Stimulated activated naive CD8-positive, alpha-beta T cell treated with anti-CD3 and anti-CD28 coated beads, Interleukin-15, Interleukin-2, amounts not matched to agents 100 U/mL and 50 U/mL, for 24 hours (primary cell): ENCODE measurements at regions not wholly inside any gene's neighbourhood (a gene's known extent, or its start where the extent isn't known, plus 50 kb on each side); places are given as distances from the start of the nearest gene placed in this dataset.
"Not testable (repeated sequence)": the region's sequence is repeated elsewhere in the genome, so short reads cannot be mapped to it uniquely, and the experiment has no call there.

Source experiments
- ATAC-seq: fragments of 150-1000 bp; cut with Tn5 transposase; one replicate; pipeline ENCODE4 v1.10.0; 2021
- DNase-seq: peaks from one replicate; pipeline ENCODE4 v3.0.0; 2021

DNA sequence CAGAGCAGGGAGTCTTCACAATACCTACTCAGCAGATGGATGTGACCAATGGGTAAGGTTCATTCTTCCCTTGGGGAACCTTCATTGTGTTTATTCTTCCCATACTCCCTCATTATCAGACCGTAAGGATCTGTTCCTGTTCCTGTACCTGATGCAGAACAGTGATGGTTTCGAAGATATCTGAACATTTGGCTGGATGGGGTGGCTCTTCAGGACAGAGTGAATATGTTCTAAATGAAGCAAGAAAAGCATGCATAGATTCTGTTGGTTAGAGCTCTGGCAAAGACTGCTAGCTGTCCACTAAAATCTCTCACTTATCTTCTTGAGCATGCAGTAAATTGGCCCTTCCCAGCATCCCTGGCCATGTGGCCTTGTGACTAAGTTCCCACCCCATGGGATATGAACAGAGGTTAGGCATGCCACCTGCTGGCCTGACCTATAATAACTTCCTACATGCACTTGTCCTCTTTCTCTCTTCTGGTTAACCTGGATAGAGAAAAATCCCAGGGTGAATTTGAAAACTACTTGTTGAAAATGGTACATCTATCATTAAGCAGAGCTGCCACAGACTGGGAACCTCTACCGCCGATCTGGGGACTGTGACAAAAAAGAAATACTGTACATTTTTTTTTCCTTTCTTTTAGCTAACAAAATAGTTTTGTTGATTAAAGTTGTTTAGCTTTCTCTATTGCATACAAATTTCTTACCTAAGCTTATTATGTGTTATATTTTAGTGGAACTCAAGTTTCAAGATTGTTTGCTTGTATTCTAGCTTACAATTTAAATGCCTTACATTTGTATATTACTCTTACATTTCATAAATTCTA, 60.0 kb upstream of the BANK1 start:
- ATAC-seq (peak; percentile 85), DNase-seq (peak; percentile 53)

DNA sequence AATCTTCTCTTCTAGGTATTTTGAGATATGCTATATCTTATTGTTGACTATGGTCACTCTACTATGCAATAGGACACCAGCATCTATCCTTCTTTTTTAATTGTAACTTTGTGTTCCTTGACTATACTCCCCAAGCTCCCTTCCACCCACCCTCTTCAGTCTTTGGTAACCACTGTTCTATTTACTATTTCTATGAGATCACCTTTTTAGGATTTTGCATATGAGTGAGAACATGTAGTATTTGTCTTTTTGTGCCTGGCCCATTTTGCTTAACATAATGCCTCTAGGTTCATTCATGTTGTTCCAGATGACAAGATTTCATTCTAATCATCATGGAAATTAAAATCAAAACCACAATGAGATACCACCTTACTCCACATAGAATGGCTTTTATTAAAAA, 63.3 kb upstream of the BANK1 start:
- DNase-seq (no peak), ATAC-seq (no peak)

DNA sequence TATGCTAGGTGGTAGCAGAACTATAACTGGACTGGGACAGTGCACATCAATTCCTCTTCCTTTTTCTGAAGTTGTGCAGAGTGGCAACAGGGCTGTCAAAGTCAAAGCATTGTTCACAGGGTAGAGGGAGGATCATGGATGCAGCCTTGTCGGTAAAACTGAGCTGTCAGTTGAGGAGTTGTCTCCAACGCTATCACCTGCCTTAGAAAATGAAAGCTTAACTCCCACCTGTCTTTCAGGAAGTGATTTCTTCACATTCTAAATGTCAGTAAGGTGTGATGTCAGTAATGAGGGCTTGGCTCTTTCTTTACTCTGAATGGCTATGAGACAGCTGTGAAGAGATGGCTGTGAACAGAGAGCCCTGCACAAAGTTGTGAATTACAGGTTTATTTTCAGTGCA, 66.4 kb upstream of the BANK1 start:
- DNase-seq (no peak), ATAC-seq (peak; percentile 63)

DNA sequence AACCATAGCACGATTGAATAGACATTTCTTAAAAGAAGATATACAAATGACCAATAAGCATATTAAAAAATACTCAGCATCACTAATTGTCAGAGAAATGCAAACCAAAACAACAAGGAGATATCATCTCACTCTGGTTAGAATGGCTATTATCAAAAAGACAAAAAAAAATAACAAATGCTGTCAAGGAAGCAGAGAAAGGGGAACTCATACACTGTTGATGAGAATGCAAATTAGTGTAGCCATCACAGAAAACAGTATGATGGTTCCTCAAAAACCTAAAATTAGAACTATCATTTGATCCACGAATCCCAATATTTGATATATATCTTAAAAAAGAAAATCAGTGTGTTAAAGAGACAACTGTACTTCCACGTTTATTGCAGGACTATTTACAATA, 71.7 kb upstream of the BANK1 start:
- DNase-seq (no peak), ATAC-seq (no peak)

DNA sequence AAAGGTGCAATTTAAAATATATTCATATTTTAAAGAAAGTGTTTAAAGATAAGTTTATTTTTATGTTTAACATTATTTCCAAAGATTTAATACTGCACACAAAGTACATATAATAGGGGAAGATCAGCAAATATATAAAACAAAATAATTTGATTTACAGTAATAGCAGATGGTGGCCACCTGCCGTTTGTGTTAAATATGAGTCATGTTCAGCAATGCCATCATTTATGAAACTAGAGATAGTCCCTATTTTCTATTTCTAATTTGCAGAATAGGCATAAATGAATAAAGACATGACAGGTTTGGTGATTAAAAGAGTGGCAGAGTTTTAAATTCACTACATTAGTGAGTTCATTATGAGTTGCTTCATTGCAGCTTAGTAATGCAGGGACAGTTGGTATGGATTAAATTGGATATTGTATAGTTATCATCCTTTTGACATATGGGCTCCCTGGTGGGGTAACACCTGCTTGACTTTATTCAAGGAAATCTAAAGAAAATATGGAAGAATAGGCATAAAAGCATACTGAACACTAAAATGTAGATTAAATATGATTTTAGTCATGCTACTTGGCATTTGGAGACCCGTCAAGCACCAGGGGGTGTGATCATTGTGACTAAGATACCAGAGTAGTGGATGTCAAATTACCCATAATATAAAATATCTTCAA, 78.8 kb upstream of the BANK1 start:
- DNase-seq, result no peak
- ATAC-seq, result no peak

DNA sequence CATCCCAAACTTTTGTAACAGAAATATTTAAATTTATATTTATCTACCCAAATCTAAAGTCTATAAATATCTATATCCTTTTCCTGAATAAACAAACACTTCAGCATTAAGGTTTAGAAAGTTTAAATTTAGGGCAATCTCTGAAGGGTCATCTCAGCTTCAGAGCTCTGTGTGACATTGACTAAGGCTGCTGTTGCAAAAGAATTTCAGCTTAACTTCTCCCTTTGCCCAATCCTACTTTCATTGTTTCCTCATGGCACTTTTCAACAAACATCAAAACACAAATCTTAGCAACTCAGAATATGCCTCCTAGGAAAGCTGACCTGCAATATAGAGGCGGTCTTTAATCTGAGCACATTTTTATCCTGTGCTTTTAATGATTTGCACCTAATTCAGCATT, 79.7 kb upstream of the BANK1 start:
- ATAC-seq (no peak), DNase-seq (no peak)

DNA sequence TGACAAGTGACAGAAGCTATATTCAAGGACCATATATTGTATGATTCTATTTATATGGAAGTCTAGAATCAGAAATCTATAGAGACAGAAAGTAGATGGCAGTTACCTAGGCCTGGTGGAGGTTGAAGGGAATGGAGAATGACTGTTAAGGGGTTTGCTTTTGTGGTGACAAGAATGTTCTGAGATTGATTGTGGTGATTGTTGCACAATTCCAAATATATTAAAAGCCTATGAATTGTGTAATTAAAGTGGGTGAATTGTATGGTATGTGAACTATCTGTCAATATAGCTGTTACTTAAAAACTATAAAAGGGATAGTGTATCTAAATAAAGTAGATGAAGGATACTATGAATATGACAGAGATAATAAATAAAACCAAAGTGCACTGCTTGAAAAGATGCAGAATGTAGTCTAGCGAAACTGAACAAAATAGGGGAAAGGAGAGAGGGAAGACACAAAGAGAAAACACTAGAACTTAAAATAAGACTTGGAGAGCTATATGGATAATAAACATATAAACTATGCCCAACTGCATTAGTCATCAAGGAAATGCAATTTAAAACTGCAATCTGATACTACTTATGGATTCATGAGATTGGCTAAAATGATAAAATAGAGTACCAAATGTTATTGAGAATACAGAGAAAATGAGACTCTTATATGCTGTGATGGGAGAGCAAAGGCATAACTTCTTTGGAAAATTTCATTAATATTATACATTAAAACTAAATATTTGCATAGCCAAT, 82.1 kb upstream of the BANK1 start:
- DNase-seq (no peak), ATAC-seq (no peak)

DNA sequence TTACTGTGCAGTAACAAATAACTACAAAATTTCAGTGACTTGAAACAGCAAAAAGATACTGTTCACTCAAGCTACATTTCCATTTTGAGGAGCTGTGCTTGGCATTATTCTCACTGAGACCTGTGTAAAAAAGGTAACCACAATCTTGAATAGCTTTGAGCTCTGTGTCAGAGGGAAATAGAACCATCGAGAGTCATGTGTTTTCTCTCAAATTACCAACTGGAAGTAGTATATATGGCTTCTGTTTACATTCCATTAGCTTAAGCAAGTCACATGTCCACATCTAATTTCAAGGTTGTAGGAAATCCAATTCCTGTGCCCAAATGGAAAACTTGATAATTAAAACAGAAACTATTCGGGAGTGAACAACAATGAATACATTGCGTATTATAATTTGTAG, 82.9 kb upstream of the BANK1 start:
- ATAC-seq (no peak), DNase-seq (no peak)

DNA sequence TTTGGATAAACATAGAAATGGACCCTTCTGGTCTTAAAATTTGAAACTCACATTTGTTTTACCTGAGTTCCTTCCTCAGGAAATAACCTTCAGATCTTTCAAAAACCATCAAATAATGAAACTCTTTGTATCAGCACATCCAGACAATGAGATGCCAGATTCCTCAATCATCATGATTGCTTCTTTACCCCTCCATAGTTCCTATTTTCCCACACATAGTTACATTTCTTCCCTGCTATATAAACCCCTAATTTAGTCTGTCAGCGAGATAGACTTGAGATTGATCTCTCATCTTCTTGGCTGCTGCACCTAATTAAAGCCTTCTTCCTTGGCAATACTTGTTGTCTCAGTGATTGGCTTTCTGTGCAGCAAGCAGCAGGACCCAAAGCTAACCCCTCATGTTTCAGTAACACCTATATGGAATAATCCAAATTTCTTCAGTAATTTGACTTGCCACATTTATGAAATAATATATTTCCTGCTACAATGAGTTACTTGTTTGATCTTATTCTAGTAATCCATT, 83.9 kb upstream of the BANK1 start:
- DNase-seq, result no peak
- no peak for ATAC-seq

DNA sequence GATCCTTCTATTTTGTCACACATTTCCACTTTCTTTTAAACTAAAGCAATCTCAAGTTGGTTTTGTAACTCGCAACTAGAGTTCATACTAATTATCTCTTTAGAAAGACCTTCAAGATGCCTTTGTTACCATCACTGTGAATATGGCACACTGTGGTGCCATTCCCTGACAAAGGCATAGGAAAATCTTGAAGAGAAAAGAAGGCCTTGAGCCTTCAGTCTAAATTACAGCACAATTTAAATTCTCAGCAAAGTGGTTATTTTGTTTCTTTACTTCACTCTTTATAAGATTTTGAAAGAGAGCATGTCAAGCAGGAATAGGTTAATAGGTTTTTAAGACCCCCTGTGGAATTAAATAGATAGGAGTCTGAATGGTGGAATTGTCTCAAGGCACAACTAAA, 89.0 kb upstream of the BANK1 start:
- ATAC-seq (no peak), DNase-seq (no peak)

DNA sequence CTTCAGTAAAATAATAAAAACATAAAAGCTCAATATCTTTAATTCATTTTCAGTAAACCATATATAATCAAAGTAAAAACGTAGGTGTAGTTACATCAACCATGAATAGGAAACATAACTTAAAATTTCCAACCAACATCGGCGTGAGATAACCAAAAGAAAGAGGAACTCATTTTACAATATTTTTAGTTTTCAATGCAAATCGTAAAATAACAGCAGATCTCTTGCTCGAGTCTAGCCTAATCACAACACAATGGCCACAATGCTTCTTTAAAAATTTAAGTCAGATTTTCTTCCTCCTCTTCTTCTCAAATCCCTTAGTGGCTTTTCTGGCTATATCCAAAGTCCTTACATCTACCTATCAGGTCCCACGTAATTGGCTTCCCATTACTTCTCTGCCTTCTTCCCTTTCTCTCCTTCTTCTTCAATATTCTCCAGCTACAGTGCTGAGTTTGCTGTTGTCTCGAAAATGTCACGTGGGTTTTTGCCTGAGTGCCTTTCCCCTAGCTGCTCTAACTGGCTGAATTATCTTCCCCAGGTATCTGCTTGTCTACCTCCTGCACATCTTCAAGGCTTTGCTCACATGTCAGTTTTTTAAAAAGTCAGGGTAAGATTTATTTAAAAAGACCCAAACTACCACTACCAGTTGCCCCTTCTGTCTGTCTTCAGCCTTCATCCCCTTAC, 90.9 kb upstream of the BANK1 start:
- no peak for ATAC-seq
- no peak for DNase-seq

DNA sequence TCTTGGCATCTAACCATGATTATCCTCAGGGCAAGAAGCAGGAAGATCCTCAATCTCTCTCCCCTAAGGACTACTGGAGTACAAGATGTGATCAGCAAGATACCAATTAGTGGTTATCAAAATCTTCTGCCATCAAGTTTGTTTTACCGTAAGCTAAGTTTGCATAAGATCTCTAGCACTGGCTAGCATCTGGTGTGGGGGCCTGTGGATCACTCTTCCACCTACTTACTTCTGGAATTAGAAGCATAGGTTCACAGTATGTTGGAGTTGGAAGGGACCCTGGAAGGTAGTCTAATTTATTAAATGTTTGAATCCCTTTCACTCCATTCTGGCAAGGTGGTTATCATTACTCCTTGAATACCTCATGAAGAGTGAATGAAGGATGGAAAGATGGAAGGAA, 93.3 kb upstream of the BANK1 start:
- DNase-seq (no peak), ATAC-seq (no peak)

DNA sequence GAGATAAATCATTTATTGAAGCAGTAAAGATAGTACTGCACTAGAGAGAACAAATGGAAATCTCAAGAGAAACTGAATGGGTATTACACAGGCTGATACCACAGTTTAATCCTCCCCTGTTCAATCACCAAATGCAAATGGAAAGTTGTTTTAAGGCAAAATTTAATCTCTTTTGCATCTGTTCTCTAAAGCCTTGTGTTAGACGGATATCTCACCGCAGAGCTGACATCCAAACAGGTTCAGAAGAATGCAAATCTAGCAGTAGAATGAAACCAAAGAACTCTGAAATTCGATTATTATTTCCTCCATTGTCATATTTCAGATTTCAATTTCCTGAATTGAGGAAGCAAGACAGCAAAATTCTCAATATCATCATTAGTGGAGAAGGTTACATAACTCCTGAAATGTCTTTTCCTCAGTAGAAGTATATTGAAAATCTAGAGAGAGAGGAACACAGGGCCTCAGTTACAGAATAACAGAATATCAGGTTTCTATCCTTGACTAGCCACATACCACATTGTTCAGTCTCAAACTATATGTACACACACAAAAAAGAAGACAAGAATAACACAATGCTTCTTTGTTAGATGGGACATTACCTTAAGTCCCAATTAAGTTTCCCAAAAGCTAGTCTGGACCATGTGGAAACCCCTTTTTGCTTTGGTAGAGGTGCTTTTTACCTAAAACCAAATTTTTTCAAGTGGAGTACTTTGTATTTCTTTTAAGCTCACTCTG, 94.1 kb upstream of the BANK1 start:
- DNase-seq (no peak), ATAC-seq (no peak)

DNA sequence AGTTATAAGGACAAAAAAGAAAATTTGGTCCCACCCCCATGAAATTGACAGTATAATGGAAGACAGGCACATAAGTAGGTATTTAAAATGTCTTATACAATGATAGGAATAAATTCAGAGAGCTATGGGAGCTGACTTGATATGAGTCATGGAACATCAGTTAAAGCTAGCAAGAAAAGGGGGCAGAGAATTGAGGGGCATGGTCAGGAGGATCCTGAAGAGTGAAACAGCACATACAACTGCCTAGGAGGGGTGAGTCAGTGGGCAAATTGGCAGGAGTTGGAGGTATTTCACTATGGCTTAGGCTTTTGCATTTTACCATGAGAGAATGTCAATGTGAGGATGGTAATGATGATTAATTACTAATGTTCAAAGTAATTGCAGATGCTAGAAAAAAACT, 95.4 kb upstream of the BANK1 start:
- DNase-seq, result no peak

DNA sequence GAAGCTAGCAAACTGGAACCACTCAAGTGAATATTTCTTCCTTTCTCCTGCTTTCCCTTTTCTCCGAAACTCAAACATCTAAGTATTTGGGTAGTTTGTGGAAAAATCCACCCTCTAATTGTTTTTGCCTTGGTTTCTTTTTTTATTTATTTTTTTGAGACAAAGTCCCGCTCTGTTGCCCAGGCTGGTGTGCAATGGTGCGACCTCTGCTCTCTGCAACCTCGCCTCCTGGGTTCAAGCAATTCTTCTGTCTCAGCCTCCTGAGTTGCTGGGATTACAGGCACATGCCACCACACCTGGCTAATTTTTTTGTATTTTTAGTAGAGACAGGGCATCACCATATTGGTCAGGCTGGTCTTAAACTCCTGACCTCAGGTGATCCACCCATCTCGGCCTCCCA, 96.1 kb upstream of the BANK1 start:
- not testable (repeated sequence) for ATAC-seq, DNase-seq

More for the DNA sequence above, 95.4 kb upstream of the BANK1 start:
- no peak for ATAC-seq

DNA sequence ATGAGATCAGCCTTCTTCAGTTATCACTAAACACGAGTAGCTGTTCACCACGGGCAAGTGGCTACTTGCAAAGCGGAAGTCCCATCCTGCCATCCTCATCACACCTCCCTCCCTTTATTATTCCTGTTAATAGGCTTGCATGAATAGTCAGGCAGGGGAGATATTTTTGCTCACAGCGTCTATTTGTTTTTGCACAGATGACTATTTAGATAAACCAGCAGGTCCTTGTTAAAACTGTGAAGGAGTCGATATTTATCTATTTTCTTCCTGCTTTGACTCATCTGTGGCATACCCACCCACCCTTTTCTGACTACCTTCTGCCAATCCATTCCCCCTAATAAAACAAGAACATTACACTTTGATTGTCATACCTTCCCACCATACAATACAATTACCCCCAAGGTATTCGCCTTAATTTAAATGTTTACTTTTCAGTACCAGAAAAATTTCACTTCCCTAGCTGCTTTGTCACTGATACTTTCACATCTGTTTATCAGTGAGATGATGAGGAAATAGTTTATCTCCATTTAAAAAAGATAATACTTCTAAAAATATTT, 96.6 kb upstream of the BANK1 start:
- no peak for DNase-seq
- ATAC-seq, result no peak

DNA sequence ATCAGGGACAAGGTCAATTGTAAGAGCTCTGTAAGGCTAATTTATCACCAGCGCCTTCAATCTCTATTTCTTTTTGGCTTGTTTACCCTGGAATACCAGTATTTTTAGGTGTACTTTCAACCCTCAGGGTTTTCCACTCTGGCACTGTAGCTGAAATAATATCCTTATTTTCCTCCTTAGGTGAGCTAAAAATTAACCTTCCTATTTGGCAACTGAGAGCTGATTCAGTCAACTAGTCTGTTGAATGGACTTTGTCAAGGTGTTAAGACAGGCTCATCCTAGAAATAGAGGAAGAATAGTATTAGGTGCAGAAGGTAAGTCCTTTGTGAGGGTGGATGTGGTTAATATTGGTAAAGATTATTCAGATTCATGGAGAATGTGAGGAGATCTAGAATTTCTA, 101.3 kb upstream of the BANK1 start:
- DNase-seq, result no peak
- no peak for ATAC-seq

DNA sequence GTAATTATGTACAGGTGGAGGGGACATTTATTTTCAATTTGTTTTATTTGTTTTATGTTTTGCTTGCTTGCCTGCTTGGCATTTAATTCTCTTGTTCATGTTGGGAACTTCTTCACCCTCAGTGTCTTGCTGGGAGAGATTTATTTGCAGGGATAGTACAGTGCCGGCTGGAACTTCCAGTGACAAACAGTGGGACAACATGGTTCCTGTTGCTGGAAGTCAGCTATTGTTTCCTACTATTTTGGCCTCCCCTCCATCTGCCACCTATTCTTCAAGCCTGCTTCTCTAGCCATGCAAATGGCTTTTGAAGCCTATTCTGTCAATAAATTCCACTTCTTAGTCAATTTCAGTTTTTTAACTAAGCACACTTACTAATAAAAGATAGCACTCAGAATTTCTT, 105.4 kb upstream of the BANK1 start:
- DNase-seq (no peak), ATAC-seq (no peak)

DNA sequence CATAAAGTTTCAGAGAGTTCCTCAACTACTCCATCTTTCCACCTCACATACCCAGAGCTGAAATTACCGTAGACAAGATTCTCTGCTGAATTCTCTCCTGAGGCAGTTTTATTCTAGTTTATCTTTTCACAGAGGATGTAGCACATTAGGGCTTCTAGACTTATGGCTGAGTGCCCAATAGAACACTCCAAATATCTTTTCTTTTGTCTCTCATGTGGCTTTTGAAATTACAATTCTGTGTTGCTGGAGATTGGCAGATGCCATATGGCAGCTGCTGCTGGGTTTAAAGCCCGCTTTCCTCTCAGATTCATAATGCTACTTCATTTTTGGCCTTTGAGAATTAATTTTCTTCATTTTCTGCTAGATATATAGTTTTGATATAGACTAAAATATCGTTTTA, 107.6 kb upstream of the BANK1 start:
- ATAC-seq (no peak), DNase-seq (no peak)

DNA sequence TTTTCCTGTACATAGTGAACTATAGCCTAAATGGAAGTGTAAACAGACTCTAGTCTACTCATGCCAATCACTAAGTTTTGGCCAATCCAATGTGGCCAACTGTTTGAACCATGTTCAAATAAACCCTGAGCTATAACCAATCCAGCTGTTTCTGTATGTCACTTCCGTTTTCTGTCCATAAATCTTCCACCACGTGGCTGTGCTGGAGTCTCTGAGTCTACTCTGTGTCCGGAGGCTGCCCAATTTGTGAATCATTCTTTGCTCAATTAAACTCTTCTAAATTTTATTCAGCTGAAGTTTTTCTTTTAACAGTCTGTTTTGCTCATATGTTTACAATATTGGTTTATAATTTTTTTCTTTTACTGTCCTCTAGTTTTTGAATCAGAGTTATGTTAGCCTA, 112.3 kb upstream of the BANK1 start:
- DNase-seq (no peak), ATAC-seq (no peak)

DNA sequence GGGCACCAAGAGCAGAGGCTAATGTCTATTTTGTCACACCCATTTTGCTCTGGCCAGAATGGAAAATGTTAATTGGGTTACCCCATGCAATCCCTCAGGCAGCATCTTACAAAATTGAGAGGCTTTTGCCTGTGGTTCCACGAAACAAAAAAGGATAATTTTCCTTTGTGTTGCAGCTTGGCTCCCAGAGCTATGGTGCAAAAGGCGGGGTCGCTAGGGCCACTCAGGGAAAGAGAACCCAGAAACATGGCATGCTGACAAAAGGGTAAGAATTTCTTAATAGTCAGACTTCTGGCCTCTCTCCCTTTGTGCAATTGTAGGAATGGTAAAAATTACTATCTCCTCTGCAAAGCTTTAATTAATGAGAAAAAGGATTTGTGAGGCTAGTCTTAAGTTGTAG, 119.6 kb upstream of the BANK1 start:
- DNase-seq (no peak), ATAC-seq (no peak)
